ENCODE measurements at regions not wholly inside any gene's neighbourhood (a gene's known extent, or its start where the extent isn't known, plus 50 kb on each side); places are given as distances from the start of the nearest gene placed in this dataset.

GRCh38 chr13:55439450-55439849 lies 1701.3 kb upstream of the PRR20A start:
- TF ChIP-seq HDAC2 (IDR thresholded peaks at IDR 0.05; ENCODE audit: borderline replicate concordance in 1 of 2, low read depth in 2 of 2, low read length in 2 of 2) (no peak), EZH2 (IDR thresholded peaks at IDR 0.05; ENCODE audit: low read depth, low read length, severe bottlenecking) (no peak), CHD7 (IDR thresholded peaks at IDR 0.05; ENCODE audit: insufficient replicate concordance, low read length) (no peak), CTCF (IDR thresholded peaks at IDR 0.05; ENCODE audit: control extremely low read depth in 1 of 3, insufficient read depth in 1 of 3, low read depth in 1 of 3, low read length in 3 of 3) (no peak), EP300 (IDR thresholded peaks at IDR 0.05; ENCODE audit: borderline replicate concordance in 1 of 2, low read depth in 2 of 2, low read length in 2 of 2) (no peak), SIN3A (conservative IDR thresholded peaks at IDR 0.05 in 1 of 2, IDR thresholded peaks at IDR 0.05 in 1 of 2; ENCODE audit: low read depth in 1 of 2, low read length in 2 of 2) (no peak), BRCA1 (IDR thresholded peaks at IDR 0.05; ENCODE audit: low read depth, low read length) (no peak), USF2 (IDR thresholded peaks at IDR 0.05; ENCODE audit: low read length) (no peak), POLR2AphosphoS5 (IDR thresholded peaks at IDR 0.05; ENCODE audit: low read depth, low read length) (no peak), RNF2 (IDR thresholded peaks at IDR 0.05; ENCODE audit: borderline replicate concordance, low read depth, low read length, missing control alignments, poor library complexity, severe bottlenecking) (no peak), TAF1 (IDR thresholded peaks at IDR 0.05; ENCODE audit: low read depth, low read length) (no peak)

Data from H1 (cell line).